ENCODE measurements at regions not wholly inside any gene's neighbourhood (a gene's known extent, or its start where the extent isn't known, plus 50 kb on each side); places are given as distances from the start of the nearest gene placed in this dataset.

DNA sequence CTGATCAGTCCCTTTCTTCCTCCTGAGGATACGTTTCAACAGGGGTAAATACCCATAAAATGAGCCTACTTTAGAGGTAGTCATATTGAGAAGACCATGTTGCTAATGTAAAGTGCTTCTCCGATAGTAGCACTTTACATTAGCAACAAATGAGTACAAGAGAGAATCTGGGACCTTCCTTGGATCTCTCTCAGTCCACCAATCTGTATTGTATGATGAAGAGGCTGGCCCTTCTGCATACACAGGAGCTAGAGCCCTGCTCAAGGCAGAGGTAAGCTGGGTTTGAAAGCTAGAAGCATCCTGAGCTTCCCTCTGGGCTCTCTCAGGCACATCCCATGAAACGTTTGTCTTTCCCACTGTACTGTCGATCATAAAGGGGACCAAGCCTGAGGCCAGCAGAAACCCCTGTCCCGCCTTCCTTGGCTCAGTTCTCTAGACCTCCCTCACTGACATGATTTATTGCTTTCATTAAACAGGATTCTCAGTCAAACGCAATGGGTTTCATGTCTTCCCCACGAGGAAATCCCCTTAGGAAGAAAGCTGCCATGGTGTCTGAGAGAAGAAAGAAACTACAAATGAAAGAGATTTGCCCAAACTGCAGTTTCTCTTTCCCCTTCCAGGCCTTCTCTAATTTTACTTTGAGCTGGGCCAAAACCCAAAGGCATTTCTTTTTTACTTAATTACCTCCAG lies 62.8 kb upstream of the BCAR3 start:
- no peak overlapping the region for H3K9ac ChIP-seq (ENCODE audit: low read depth, low read length)
- H3K9me3 ChIP-seq (ENCODE audit: control insufficient read depth, insufficient read depth, low read length), result no peaks in the 10 kb centered on the region
- H3K4me1 ChIP-seq (ENCODE audit: control insufficient read depth, insufficient read depth, low read length), result no peaks in the 10 kb centered on the region
- H3K36me3 ChIP-seq (ENCODE audit: control insufficient read depth, insufficient read depth, low read length), result no peaks in the 10 kb centered on the region
- no peaks in the 10 kb centered on the region for H3K27me3 ChIP-seq (ENCODE audit: control insufficient read depth, insufficient read depth, low read length)
- H3K4me3 ChIP-seq (ENCODE audit: low read depth, low read length), result no peak overlapping the region
- H3K27ac ChIP-seq (ENCODE audit: low read depth, low read length), result no peak overlapping the region

DNA sequence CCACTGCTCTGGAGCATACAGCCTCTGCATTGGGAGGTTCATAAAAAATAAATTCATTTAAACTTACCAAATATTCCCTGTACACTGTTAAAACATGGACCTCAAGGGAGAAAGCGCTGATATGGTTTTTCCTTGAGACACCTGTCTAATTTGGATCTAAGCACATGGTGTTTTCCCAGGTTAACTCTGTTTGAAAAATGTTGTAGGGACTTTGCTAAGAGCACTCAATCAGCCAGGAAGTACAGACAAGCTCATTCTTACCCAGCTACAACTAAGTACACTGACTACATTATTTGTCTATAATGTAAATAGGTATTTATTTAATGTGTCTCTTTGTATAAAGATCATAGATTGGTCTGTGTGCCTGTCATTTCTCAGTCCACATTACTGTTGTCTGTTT lies 61.8 kb upstream of the BCAR3 start:
- Histone ChIP-seq H3K9ac (ENCODE audit: low read depth, low read length) (no peak overlapping the region), H3K27ac (ENCODE audit: low read depth, low read length) (no peak overlapping the region), H3K27me3 (ENCODE audit: control insufficient read depth, insufficient read depth, low read length) (no peaks in the 10 kb centered on the region), H3K4me1 (ENCODE audit: control insufficient read depth, insufficient read depth, low read length) (no peaks in the 10 kb centered on the region), H3K4me3 (ENCODE audit: low read depth, low read length) (no peak overlapping the region), H3K36me3 (ENCODE audit: control insufficient read depth, insufficient read depth, low read length) (no peaks in the 10 kb centered on the region), H3K9me3 (ENCODE audit: control insufficient read depth, insufficient read depth, low read length) (no peaks in the 10 kb centered on the region)

DNA sequence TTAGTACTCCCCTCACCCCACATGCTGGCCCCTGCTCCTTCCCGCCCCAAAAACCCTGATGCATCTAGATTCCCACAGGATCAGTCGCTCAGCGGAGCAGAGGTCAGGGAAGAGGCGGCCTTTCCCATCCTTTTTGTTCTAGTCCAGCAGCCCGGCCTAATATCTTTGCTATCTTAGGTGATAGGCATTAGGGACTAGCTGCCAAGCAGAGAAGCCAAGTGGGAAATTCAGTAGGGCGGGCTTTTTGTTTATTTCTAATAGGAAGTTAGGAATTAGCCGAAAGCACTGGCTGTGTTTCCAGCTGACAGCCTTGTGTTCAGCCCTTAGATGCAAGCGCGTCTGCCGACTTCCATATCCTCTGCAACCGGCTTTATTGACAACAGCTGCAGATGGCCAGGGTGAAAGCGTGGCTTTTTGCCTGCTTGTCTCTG lies 59.0 kb upstream of the BCAR3 start:
- H3K9ac ChIP-seq (ENCODE audit: low read depth, low read length), result no peak overlapping the region
- H3K36me3 ChIP-seq (ENCODE audit: control insufficient read depth, insufficient read depth, low read length), result no peaks in the 10 kb centered on the region
- H3K4me3 ChIP-seq (ENCODE audit: low read depth, low read length), result no peak overlapping the region
- no peaks in the 10 kb centered on the region for H3K9me3 ChIP-seq (ENCODE audit: control insufficient read depth, insufficient read depth, low read length)
- H3K27me3 ChIP-seq (ENCODE audit: control insufficient read depth, insufficient read depth, low read length), result no peaks in the 10 kb centered on the region
- no peaks in the 10 kb centered on the region for H3K4me1 ChIP-seq (ENCODE audit: control insufficient read depth, insufficient read depth, low read length)
- no peak overlapping the region for H3K27ac ChIP-seq (ENCODE audit: low read depth, low read length)

DNA sequence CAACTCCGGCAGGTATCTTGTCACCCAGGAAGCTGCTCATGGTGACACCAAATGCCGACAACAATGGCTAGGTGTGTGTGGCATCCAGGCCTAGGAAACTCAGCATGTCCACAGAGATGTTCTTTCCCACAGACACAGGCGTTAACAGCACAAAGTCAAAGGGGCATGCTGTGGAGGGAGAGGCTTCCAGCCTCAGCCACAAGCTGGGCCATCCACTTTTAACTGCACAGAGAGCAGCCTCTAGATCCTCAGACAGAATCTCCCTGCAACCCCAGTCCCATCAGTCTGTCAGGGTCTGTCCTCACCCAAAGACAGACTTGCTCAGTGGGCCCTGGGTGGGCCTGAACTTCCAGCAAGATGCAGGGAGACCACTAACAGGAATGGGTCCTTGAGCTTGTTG lies 58.5 kb upstream of the BCAR3 start:
- Histone ChIP-seq H3K27ac (ENCODE audit: low read depth, low read length) (no peak overlapping the region), H3K4me3 (ENCODE audit: low read depth, low read length) (no peak overlapping the region), H3K36me3 (ENCODE audit: control insufficient read depth, insufficient read depth, low read length) (no peaks in the 10 kb centered on the region), H3K9me3 (ENCODE audit: control insufficient read depth, insufficient read depth, low read length) (no peaks in the 10 kb centered on the region), H3K9ac (ENCODE audit: low read depth, low read length) (no peak overlapping the region), H3K27me3 (ENCODE audit: control insufficient read depth, insufficient read depth, low read length) (no peaks in the 10 kb centered on the region), H3K4me1 (ENCODE audit: control insufficient read depth, insufficient read depth, low read length) (no peaks in the 10 kb centered on the region)

DNA sequence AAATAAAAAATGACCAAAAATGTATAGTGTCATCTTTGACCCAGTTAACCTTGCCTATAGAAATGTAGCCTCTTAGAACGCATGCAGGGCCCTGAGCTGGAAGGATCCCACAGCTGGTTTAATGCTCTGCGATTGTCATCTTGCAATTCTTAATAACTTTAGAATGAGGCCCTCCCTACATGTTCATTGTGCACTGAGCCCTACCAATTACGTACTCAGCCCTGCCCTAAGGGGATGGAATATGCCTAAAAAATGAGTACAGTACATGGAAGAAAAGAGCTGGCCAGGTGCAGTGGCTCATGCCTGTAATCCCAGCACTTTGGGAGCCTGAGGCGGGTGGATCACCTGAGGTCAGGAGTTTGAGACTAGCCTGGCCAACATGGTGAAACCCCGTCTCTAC lies 57.8 kb upstream of the BCAR3 start:
- no peak overlapping the region for H3K4me3 ChIP-seq (ENCODE audit: low read depth, low read length)
- H3K27ac ChIP-seq (ENCODE audit: low read depth, low read length), result no peak overlapping the region
- H3K4me1 ChIP-seq (ENCODE audit: control insufficient read depth, insufficient read depth, low read length), result no peaks in the 10 kb centered on the region
- H3K36me3 ChIP-seq (ENCODE audit: control insufficient read depth, insufficient read depth, low read length), result no peaks in the 10 kb centered on the region
- H3K27me3 ChIP-seq (ENCODE audit: control insufficient read depth, insufficient read depth, low read length), result no peaks in the 10 kb centered on the region
- no peak overlapping the region for H3K9ac ChIP-seq (ENCODE audit: low read depth, low read length)
- no peaks in the 10 kb centered on the region for H3K9me3 ChIP-seq (ENCODE audit: control insufficient read depth, insufficient read depth, low read length)

DNA sequence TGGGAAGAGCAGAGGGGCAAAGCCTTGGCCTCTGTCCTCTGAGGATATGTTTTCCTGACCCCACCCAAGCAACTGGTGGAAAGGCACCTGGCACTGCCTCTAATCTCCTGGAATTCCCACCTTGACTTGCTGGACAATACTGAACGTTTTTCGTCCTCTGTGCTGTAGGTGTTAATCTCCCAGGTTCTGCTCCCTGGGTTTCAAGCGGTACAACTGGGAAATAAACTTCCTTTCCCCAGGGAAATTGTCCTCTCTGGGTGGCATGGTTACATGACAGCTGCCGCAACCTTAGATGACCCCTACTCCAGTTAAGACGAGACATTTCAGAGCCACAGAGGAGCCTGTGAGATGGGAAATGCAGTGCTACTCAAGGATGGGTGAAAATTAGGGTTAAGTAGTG lies 57.3 kb upstream of the BCAR3 start:
- Histone ChIP-seq H3K9me3 (ENCODE audit: control insufficient read depth, insufficient read depth, low read length) (no peaks in the 10 kb centered on the region), H3K4me1 (ENCODE audit: control insufficient read depth, insufficient read depth, low read length) (no peaks in the 10 kb centered on the region), H3K9ac (ENCODE audit: low read depth, low read length) (no peak overlapping the region), H3K27ac (ENCODE audit: low read depth, low read length) (no peak overlapping the region), H3K27me3 (ENCODE audit: control insufficient read depth, insufficient read depth, low read length) (no peaks in the 10 kb centered on the region), H3K4me3 (ENCODE audit: low read depth, low read length) (no peak overlapping the region), H3K36me3 (ENCODE audit: control insufficient read depth, insufficient read depth, low read length) (no peaks in the 10 kb centered on the region)

DNA sequence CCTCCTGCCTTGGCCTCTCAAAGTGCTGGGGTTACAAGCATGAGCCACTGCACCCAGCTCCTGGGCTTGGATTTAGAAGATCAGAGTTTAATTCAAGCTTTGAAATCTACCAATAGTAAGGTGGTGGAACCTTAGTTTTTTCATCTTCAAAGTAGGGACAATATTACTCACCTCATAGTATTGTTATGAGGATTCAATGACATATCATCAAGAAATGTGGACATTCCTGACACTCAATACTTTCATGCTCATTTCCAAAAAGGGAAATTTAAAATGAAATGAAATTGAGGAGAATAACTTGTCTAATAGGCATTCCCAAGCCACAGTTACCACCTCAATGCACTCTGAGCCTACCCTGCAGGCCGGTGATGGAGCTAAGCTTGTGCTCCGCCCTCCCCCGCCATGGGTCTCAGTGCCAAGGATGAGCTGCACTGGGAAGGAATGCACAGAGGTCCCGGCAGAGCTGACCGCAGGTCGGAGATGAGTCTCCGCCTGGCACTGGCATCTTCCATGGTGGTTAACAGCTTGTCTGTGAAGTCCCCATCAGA lies 56.5 kb upstream of the BCAR3 start:
- Histone ChIP-seq H3K4me1 (ENCODE audit: control insufficient read depth, insufficient read depth, low read length) (no peaks in the 10 kb centered on the region), H3K9ac (ENCODE audit: low read depth, low read length) (no peak overlapping the region), H3K27me3 (ENCODE audit: control insufficient read depth, insufficient read depth, low read length) (no peaks in the 10 kb centered on the region), H3K36me3 (ENCODE audit: control insufficient read depth, insufficient read depth, low read length) (no peaks in the 10 kb centered on the region), H3K9me3 (ENCODE audit: control insufficient read depth, insufficient read depth, low read length) (no peaks in the 10 kb centered on the region), H3K4me3 (ENCODE audit: low read depth, low read length) (no peak overlapping the region), H3K27ac (ENCODE audit: low read depth, low read length) (no peak overlapping the region)

DNA sequence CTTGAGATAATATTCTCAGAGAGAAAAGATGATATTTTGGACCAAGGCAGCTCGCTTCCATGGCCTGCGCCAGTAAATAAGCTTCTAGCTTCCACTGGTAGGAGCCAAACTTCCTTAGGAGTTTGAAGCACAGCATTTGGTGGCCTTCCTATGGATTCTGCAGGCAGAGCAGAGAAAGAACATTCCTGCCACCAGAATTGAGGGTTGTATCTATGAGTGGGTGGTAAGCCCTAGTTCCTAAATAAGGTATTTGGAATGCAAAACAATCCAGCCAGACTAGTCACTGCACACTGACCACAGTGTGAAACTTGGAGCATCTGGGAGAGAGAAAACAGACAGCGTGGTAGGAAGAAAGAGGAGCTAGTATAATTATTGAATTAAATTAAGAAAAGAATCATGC lies 54.1 kb upstream of the BCAR3 start:
- Histone ChIP-seq H3K4me3 (ENCODE audit: low read depth, low read length) (no peak overlapping the region), H3K27me3 (ENCODE audit: control insufficient read depth, insufficient read depth, low read length) (no peaks in the 10 kb centered on the region), H3K27ac (ENCODE audit: low read depth, low read length) (no peak overlapping the region), H3K9me3 (ENCODE audit: control insufficient read depth, insufficient read depth, low read length) (no peaks in the 10 kb centered on the region), H3K9ac (ENCODE audit: low read depth, low read length) (no peak overlapping the region), H3K36me3 (ENCODE audit: control insufficient read depth, insufficient read depth, low read length) (no peaks in the 10 kb centered on the region), H3K4me1 (ENCODE audit: control insufficient read depth, insufficient read depth, low read length) (peaks cover 3% of the 10 kb centered on the region; the same call in 1 of the 2 replicates)

DNA sequence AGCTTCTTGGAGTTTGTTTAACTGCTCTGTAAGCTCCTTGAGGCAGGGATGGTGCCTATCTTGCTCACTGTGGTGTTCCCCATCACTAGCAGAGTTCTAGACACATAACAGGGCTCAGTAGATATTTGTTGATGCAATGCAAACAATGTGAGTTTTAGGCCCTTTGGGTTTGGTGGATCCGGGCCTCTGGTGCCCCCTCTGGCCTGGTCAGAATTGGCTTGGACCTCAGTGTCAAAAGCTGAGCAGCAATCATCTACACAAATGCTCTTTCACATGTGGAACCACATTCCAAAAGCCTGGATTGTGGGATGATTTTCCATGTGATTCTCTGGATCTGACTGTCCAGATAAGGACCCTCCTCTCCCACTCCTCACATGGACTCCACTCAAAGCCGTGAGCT lies 53.4 kb upstream of the BCAR3 start:
- Histone ChIP-seq H3K9me3 (ENCODE audit: control insufficient read depth, insufficient read depth, low read length) (no peaks in the 10 kb centered on the region), H3K4me1 (ENCODE audit: control insufficient read depth, insufficient read depth, low read length) (peaks cover 3% of the 10 kb centered on the region; the same call in 1 of the 2 replicates), H3K36me3 (ENCODE audit: control insufficient read depth, insufficient read depth, low read length) (no peaks in the 10 kb centered on the region), H3K9ac (ENCODE audit: low read depth, low read length) (no peak overlapping the region), H3K27me3 (ENCODE audit: control insufficient read depth, insufficient read depth, low read length) (no peaks in the 10 kb centered on the region), H3K4me3 (ENCODE audit: low read depth, low read length) (no peak overlapping the region), H3K27ac (ENCODE audit: low read depth, low read length) (no peak overlapping the region)

DNA sequence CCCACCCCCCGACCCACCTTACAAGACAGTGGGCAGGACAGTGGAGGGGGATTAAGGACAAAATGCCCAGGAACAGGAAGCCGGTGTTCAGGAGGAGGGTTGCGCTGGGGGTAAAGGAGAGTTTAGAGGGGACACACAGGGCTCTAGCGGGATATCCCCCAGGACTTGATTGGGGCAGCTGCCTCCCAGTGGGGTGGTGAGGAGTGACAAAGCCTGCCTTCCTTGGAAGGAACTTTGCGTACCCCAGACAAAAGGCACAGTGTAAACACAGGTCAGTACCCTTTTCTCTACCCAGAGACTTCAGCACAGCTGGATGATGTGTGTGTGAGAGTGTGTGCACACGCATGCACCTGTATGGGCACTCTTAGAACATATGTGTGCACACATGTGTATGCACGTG lies 51.7 kb upstream of the BCAR3 start:
- H3K36me3 ChIP-seq (ENCODE audit: control insufficient read depth, insufficient read depth, low read length), result no peaks in the 10 kb centered on the region
- no peak overlapping the region for H3K9ac ChIP-seq (ENCODE audit: low read depth, low read length)
- H3K27me3 ChIP-seq (ENCODE audit: control insufficient read depth, insufficient read depth, low read length), result no peaks in the 10 kb centered on the region
- peaks cover 3% of the 10 kb centered on the region; the same call in 1 of the 2 replicates for H3K4me1 ChIP-seq (ENCODE audit: control insufficient read depth, insufficient read depth, low read length)
- H3K9me3 ChIP-seq (ENCODE audit: control insufficient read depth, insufficient read depth, low read length), result no peaks in the 10 kb centered on the region
- no peak overlapping the region for H3K4me3 ChIP-seq (ENCODE audit: low read depth, low read length)
- H3K27ac ChIP-seq (ENCODE audit: low read depth, low read length), result no peak overlapping the region

DNA sequence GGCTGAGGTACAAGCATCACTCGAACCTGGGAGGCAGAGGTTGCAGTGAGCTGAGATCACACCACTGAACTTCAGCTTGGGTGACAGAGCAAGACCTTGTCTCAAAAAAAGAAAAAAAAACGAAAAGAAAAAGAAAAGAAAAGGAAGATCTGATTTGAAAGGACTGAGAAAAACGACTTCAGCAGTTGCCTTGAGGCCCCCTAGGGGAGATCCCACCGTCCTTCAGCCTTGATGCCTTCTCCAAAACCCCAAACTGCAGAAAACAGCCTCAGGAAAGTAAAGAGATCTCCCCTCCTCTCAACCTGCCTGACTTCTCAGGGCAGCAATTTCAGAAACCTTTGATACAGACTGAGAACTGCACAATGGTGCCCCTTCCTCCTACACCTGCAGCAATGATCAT lies 50.9 kb upstream of the BCAR3 start:
- no peaks in the 10 kb centered on the region for H3K27me3 ChIP-seq (ENCODE audit: control insufficient read depth, insufficient read depth, low read length)
- H3K9me3 ChIP-seq (ENCODE audit: control insufficient read depth, insufficient read depth, low read length), result no peaks in the 10 kb centered on the region
- no peaks in the 10 kb centered on the region for H3K36me3 ChIP-seq (ENCODE audit: control insufficient read depth, insufficient read depth, low read length)
- H3K9ac ChIP-seq (ENCODE audit: low read depth, low read length), result no peak overlapping the region
- H3K4me3 ChIP-seq (ENCODE audit: low read depth, low read length), result no peak overlapping the region
- peaks cover 3% of the 10 kb centered on the region; the same call in 1 of the 2 replicates for H3K4me1 ChIP-seq (ENCODE audit: control insufficient read depth, insufficient read depth, low read length)
- H3K27ac ChIP-seq (ENCODE audit: low read depth, low read length), result no peak overlapping the region
